ENCODE measurements at regions not wholly inside any gene's neighbourhood (a gene's known extent, or its start where the extent isn't known, plus 50 kb on each side); places are given as distances from the start of the nearest gene placed in this dataset.
"Not testable (repeated sequence)": the region's sequence is repeated elsewhere in the genome, so short reads cannot be mapped to it uniquely, and the experiment has no call there.

DNA sequence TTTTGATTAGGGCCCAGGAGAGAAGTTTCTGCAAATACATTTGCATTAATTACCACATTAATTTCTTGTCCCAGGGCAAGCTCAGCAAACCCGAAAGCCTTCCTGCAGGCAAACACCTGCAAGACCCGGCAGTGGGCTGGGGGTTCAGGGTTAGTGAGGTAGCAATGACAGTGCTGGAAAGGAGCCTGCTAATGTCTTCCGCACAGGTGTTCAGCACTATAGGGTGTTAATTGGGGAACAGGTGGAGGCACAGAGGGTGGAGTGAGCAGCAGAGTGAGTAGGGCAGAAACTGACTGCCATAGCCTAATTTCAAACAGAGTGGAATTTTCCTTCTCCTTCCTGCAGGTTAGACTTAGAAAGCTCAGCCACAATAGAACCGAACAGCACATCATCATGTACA lies 50.9 kb upstream of the UBASH3B start:
- no peak for DNase-seq

DNA sequence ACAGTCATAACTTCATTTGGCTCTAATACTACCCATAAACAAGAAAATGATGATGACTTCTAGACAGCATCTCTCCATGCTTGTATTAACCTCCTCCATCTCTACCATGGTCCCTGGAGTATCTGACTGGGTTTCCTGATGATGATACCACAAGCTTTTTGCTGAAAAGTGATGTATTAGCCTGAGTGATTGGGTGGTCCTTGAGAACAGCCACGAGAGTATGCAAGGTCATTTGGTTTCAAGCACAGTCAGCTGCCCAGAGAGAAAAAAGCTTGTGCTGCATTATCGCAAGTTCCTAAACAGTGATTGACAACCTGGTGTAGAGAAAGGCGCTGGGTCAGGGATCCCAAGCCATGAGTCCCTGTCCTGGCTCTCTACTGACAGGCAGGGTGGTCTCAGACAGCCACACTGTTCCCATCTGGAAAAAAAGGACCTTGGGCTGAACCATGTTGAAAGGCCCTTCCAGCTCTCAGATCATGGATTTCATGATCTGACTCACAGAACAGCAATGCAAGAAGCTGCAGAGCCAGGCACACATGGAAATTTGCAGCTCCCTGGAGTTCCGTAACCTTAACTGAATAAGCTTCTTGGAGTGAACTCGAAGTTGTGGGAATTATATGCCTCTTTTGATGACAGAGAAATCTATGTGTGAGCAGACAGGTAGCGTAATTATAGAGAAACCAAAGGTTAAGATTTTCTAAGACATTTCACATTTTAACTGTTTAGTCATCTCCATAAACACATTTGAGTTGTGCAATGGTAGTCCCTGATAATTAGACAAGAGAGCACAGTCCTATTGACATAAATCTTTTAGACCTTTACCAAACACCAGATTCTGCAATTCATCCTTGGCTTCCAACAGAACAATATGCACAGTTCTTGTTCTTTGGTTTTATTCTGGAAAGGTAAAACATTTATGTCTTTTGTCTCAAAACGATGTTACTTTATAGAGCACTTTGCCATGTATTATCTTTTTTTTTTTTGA lies 54.1 kb upstream of the UBASH3B start:
- no peak for DNase-seq

DNA sequence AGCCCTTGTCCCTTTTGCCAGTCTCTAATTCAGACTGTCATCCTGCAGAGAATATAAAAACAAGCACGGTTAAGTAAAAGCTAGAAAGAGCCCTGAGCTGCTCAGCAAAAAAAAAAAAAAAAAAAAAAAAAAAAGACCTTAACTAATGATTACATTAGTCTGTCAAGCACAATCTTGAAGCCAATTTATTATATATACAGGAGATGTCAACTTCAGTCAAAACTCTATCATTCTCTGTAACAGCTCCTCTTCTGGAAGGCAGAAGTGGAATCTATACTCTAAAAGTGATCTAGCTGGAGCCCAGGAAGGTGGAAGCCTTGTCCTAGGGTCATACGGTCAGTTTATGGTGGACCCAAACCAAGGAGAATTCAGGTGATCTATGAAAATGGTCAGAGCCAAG lies 55.2 kb upstream of the UBASH3B start:
- no peak for DNase-seq

DNA sequence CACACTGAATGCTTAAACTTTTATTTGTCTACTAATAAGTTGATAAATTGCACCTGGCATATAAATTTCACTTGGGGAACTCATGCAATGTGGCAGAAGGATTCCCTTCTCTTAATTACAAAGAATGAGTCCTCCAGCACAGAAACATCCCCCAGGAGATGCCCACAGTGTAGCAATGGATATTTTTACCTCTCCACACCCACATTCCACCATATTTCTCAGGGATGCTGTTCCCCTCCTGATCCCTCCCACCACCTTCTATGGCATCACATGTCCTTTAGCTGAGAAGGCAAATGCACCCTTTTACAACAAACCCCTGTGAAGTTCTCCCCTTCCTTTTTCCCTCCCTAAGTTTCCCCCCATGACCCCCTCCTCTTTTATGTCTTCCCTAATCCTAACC lies 56.1 kb upstream of the UBASH3B start:
- DNase-seq, result no peak

DNA sequence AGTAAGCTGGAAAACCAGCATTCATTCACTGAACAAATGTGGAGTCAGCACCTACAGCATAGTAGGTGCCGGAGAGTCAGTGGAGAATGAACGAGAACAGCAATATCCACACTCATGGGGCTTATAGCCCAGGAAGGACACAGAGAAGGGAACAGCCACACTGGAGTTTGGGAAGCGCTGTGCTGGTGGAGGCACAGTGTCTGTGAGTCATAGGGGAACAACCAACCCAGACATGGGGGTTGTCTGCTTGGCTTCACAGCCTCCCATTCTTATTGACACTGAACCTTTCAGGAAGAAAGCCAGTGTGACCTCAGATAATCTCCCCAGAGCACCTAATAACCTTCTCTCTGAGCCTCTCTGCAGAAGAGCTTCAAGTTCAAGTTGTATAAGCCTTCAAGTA lies 56.6 kb upstream of the UBASH3B start:
- no peak for DNase-seq

DNA sequence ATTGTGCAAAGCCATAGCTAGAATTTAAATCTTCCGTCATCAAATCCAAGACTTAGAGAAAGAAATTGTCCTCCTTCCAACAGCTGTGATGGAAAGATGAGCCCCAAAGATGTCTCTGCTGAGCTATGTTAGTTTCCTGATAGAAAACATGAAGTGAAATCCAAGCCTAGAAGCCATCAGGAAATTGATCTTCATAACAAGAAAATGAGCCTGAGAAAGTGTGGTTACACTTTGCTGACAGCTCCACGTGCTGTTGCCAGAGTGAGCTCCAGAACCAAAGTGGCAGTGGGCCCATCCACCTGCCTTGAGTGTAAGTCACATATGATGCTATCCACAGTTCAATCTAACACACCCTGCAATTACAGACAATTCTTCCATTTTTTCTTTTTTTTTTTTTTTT lies 58.0 kb upstream of the UBASH3B start:
- no peak for DNase-seq

DNA sequence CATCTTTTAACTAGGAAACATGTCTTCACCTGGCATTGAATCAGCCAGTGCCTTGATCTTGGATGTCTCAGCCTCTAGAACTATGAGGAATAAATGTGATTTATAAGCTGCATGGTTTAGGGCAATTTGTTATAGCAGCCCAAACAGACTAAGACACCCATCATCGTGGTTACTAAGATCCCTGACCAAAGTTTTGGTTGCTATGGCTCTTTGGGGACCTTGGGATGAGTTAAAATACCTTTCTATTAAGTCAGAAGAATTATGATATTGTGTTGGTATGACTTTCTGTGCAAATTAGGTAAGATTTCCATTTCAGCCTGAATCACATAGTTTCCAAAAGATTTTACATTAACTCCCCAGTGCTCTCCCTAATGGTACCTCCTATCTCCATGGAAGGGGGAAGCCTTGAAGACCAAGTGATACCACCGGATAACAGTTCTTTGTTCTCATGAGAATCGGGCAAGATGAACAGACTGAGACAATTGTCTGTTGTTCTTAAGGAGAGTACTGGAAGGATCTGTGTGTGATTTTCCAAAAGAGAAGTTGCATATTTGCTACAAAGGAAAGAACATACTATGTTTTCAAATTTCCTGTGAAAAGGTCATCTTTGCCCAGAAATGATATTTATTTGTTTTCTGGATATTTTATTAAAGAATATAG lies 60.4 kb upstream of the UBASH3B start:
- DNase-seq, result no peak

DNA sequence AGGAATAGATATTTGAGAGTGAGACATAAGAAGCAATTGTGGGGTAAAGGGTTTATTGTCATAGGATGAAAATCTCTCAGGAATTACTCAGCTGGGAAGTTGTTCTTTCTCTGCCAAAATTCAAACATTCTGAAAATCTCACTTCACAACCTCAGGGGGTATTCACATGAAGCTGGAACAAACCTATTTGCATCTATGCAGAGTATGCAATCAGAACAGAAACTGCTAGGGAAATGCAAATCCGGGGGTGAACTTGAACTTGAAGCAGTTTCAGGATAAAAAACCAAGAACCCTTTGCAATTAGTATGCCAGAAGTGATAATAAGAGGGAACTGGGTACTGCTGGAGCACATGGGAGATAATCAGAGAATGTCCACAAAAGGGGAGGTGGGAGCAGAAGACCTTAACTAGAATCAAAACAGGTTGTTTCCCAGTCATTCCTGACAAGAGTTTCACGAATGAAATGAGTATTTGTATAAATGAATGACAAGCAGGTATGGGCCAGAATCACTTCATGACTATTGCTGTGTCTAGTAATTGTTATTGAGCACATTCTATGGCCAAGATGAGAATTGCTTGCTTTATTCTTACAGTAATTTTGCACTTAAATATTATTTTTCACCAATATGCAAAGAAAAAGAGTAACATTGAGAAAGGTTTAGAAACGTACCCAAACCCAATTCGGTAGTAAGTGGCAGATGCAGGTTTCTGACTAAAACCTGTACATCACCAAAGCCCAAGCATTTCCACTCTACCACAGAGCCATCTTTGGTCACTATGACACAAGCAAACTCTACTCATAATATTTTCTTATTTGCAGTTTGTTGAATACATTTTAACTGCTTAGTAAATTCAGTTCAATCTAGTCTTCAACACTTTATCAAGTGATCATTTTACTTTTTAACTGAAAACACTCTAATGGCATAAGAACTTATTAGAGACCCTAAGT lies 61.8 kb upstream of the UBASH3B start:
- DNase-seq, result no peak

DNA sequence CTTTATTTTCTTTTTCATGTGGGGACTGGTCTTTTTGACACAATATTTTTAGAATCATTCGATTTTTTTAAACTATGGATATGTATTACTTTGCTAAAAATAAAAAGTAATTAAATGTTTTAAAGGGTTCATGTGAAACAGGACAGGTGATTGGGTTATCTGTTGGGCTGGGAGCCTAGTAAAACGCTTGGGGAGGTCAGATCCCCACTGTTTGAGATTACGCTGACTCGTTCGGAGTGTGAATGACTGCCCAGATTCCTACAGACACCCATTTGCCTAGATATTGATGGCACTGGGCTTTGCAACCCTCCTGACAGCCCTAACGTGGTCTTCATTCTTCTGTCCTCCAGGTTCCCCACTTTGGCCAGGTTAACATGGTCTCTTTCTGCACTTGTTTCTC lies 62.9 kb upstream of the UBASH3B start:
- no peak for DNase-seq

DNA sequence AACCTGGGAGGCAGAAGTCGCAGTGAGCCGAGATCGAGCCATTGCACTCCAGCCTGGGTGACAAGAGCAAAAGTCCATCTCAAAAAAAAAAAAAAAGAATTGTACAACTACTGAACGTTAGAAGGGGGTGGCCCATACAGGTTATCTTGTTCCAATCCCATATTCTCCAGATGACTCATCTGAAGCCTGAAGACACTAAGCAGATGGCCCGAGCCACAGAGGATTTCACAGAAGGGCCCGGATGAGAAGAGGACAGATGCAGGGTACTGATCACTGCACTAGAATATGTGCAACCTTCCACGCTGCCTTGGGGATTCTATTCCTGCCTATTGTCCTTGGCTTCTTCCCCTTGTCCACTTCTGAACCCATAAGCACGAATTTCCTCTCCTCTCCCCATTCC lies 70.9 kb upstream of the UBASH3B start:
- DNase-seq, result no peak

DNA sequence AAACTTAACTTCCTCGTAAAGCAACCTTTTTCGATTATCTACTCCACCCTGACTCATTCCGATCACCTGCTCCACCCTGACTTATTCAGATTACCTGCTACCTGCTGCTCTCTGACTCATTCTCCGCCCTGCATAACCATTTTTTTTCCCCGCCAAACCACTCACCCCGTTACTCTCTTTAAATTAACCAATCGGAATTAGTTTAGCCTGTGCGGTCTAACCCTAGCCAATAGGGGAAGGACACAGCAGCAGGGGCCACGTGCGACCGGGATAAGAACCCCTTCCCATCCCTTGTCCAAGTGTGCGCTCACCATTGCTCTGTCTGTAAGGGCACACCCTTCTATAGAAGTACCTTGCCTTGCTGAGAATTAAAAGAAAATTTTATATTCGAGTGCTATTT lies 75.5 kb upstream of the UBASH3B start:
- DNase-seq, result not testable (repeated sequence)

DNA sequence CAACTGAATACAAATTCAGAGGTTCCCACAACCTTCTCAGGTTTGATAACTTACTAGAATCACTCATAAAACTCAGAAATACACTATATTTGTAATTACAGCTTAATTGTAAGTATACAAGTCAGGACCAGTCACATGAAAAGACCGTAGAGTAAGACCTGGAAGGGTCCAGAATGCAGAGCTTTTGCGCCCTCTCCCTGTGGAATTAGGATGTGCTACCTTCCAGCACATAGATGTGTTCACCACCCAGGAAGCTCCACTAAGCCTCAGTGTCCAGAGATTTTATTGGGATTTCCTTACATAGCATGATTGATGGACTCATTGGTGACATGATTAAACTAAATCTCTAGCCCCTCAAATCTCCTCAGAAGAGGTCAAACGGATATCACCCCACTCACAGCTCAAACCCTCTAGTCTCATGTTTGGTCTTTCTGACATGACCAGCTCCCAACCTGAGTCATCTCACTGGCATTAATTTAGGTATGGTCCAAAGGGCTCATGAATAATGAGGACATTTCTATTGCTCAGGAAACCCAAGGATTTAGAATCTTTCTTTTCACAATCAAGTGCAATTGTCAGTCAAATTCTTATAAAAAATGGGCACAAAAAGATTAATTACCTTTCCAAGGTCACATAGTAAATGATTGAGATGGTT lies 77.2 kb upstream of the UBASH3B start:
- DNase-seq, result no peak

DNA sequence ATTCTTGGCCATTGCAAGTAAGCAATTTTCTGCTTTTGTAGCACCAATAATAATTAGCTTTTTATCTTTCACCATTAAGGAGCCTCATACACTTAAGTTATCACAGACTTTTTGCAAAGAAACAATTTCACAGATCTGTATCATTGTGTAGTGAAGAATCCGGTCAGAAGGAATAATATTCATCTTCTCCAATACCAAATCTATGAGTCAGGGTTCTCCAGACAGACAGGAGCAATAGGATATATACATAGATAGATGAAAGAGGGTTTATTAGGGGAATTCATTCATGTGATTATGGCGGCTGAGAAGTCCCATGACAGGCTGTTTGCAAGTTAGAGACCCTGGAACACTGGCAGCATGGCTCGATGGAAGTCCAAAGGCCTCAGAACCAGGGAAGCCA lies 82.9 kb upstream of the UBASH3B start:
- DNase-seq, result no peak

DNA sequence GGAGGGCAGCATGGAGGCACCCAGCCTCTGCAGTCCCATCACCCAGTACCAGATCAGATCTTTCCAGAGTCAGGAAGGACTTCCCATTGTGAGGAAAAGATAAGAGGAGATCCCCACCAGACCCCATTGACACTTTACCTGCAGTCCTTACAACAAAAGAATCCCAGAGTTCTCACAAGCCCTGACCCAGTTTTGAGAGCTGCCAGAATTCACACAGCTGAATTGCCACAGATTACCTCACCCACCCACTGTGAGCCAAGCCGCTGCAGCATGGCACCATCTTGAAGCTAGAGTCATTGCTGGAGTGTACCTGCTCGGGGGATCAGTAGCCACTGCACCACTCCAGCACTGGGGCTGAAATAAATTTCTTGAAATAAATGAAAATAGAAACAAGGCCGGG lies 91.8 kb upstream of the UBASH3B start:
- DNase-seq, result no peak

DNA sequence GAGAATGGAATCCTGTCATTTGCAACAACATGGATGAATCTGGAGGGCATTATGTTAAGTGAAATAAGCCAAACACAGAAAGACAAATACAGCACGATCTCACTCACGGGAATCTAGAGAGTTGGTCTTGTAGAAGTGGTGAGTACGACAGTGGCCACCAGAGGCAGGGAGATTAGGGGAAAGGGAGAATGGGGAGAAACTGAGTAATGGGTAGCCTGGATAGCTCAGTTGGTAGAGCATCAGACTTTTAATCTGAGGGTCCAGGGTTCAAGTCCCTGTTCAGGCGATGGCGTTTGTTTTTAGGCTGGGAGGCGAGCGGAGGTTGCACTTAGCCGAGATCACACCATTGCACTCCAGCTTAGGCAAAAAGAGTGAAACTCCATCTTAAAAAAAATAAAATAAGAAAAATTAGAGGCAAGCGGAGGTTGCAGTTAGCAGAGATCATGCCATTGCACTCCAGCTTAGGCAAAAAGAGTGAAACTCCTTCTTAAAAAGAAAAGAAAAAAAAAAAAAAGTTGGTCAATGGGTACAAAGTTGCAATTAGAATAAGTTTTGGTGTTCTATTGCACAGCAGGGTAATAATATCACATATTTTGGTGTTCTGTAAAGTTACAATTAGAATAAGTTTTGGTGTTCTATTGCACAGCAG lies 95.7 kb upstream of the UBASH3B start:
- DNase-seq, result no peak

DNA sequence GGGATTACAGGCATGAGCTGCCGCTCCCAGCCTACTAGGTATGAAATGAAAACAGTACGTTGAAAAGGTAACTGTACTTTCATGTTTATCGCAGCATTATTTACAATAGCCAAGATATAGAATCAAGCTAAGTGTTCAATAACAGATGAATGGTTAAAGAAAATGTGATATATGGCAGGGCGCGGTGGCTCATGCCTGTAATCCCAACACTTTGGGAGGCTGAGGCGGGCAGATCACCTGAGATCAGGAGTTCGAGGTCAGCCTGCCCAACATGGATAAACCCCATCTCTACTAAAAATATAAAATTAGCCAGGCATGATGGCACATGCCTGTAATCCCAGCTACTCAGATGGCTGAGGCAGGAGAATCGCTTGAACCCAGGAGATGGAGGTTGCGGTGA lies 96.3 kb upstream of the UBASH3B start:
- DNase-seq, result not testable (repeated sequence)

DNA sequence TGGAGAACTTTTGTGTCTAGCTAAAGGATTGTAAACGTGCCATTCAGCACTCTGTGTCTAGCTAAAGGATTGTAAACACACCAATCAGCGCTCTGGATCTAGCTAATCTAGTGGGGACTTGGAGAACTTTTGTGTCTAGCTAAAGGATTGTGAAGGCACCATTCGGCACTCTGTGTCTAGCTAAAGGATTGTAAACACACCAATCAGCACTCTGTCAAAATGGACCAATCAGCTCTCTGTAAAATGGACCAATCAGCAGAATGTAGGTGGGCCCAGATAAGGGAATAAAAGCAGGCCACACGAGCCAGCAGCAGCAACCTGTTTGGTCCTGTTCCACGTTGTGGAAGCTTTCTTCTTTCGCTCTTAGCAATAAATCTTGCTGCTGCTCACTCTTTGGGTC lies 98.4 kb upstream of the UBASH3B start:
- not testable (repeated sequence) for DNase-seq

DNA sequence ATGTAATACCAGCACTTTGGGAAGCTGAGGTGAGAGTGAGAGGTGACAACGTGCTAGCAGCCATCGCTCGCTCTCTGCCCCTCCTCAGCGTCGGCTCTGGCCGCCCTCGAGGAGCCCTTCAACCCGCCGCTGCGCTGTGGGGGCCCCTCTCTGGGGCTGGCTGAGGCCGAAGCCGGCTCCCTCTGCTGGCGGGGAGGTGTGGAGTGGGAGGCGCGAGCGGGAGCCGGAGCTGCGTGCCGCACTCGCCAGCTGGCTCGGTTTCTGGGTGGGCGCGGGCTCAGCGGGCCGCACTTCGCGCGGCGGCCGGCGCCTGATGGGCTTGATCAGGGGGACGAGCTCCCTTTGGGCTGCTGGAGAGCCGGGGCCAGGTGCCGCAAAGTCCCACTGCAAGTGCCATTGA lies 98.9 kb upstream of the UBASH3B start:
- no peak for DNase-seq

DNA sequence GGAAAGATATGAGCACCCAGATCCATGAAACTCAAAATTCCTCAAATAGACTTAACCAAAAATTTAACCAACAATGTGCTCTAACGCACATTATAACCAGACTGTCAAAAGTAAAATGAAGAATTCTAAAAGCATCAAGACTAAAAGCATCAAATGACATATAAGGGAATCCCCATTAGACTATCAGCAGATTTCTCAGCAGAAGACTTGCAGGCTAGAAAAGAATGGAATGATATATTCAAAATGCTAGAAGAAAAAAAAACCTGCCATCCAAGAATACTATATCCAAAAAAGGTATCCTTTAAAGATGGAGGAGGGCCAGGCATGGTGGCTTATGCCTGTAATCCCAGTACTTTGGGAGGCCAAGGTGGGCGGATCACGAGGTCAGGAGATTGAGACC lies 117.5 kb upstream of the UBASH3B start:
- no peak for DNase-seq

DNA sequence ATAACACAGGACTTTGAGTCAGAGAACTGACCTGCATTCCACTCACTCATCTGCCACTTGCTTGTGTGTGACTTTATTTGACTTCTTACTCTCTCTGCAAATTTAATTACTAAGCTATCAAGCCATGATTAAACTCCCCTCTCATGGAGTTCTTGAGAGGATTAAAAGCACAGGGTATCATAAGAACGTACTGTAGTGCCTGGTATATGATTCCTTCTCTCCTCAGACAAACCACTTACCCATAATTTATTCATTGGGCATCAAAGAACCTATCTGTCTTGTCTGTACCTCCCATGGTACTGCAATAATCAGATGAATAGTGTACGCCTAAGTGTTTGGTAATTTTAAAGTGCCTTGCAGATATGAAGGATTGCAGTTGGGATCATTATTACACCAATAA lies 130.6 kb upstream of the UBASH3B start:
- DNase-seq, result no peak

DNA sequence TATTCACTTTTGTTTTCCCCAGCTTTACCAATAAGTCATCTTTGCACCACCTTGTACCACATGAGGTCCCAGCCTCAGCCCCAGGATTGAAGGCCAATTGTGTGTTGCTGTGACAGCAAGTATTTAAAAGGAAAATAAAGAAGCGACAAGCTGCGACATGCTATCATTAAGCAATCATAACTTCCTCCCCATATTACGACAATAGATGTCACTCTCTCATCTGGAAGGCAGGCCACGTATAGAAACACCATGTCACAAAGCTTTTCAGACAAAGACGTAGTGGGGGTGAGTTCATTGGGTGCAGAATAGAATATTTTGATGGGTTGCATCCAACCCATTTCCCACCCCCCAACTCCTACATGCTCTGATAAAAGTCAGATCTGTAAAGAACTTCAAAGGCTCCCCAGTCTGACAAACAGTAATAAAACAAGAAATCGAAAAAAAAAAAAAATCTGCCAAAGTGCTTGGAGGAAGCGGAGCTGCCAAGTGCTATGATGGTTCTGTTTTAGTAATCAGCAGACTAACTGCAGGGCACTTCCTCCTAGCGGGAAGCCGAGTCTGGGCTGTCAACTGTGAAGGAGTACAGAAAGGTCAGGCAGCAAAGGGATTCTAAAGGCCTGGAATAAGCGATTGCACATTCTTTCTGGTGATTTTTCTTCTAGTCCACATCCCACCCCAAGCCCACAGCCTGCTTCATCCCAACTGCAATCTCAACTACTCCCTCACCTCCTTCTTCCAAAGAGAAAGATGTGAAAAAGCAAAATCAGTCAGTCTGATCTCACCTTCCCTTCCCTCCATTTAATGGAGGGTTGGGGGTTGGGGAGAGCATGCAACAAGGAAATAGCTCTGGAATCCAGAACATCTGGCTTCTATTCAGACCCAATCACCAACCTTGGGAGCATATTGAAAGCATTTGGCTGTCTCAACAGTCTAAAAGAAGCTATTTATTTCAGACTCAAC lies 131.4 kb upstream of the UBASH3B start:
- no peak for DNase-seq

All from activated CD4-positive, alpha-beta T cell treated with anti-CD3 and anti-CD28 coated beads for 1 hour (primary cell).